H1 (cell line): ENCODE measurements at regions not wholly inside any gene's neighbourhood (a gene's known extent, or its start where the extent isn't known, plus 50 kb on each side); places are given as distances from the start of the nearest gene placed in this dataset.

Experiments used
- NANOG ChIP-seq: IDR thresholded peaks from 2 replicates; pipeline ENCODE4 v1.6.1; 2011; ENCODE audit warnings: low read length, low read depth, mild to moderate bottlenecking, inconsistent platforms; ENCODE audit not compliant: insufficient read depth, poor library complexity, severe bottlenecking
- TF ChIP-seq, protein P1 (sequence below): fragments of 300-600 bp; sonication (generic); IDR thresholded peaks from 2 replicates; pipeline ENCODE4 v1.7.1; 2012; ENCODE audit warnings: low read length, moderate library complexity, mild to moderate bottlenecking, inconsistent platforms; ENCODE audit not compliant: insufficient replicate concordance

DNA sequence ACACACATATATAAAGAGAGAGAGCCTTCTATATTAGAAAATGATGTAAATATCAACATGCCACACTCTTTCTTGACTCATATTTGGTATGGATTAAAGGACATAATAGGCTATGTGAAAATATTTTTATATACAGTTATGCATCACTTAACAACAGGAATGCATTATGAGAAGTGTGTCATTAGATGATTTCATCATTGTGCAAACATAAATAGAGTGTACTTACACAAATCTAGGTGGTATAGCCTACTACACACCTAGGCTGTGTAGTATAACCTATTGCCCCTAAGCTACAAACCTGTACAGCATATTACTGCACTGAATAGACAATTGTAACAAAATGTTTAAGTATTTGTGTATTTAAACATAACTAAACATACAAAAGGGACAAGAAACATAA, 354.8 kb upstream of the CNTNAP5 start (continued):
- TF ChIP-seq NANOG: no peak
- TF ChIP-seq, protein P1, sequence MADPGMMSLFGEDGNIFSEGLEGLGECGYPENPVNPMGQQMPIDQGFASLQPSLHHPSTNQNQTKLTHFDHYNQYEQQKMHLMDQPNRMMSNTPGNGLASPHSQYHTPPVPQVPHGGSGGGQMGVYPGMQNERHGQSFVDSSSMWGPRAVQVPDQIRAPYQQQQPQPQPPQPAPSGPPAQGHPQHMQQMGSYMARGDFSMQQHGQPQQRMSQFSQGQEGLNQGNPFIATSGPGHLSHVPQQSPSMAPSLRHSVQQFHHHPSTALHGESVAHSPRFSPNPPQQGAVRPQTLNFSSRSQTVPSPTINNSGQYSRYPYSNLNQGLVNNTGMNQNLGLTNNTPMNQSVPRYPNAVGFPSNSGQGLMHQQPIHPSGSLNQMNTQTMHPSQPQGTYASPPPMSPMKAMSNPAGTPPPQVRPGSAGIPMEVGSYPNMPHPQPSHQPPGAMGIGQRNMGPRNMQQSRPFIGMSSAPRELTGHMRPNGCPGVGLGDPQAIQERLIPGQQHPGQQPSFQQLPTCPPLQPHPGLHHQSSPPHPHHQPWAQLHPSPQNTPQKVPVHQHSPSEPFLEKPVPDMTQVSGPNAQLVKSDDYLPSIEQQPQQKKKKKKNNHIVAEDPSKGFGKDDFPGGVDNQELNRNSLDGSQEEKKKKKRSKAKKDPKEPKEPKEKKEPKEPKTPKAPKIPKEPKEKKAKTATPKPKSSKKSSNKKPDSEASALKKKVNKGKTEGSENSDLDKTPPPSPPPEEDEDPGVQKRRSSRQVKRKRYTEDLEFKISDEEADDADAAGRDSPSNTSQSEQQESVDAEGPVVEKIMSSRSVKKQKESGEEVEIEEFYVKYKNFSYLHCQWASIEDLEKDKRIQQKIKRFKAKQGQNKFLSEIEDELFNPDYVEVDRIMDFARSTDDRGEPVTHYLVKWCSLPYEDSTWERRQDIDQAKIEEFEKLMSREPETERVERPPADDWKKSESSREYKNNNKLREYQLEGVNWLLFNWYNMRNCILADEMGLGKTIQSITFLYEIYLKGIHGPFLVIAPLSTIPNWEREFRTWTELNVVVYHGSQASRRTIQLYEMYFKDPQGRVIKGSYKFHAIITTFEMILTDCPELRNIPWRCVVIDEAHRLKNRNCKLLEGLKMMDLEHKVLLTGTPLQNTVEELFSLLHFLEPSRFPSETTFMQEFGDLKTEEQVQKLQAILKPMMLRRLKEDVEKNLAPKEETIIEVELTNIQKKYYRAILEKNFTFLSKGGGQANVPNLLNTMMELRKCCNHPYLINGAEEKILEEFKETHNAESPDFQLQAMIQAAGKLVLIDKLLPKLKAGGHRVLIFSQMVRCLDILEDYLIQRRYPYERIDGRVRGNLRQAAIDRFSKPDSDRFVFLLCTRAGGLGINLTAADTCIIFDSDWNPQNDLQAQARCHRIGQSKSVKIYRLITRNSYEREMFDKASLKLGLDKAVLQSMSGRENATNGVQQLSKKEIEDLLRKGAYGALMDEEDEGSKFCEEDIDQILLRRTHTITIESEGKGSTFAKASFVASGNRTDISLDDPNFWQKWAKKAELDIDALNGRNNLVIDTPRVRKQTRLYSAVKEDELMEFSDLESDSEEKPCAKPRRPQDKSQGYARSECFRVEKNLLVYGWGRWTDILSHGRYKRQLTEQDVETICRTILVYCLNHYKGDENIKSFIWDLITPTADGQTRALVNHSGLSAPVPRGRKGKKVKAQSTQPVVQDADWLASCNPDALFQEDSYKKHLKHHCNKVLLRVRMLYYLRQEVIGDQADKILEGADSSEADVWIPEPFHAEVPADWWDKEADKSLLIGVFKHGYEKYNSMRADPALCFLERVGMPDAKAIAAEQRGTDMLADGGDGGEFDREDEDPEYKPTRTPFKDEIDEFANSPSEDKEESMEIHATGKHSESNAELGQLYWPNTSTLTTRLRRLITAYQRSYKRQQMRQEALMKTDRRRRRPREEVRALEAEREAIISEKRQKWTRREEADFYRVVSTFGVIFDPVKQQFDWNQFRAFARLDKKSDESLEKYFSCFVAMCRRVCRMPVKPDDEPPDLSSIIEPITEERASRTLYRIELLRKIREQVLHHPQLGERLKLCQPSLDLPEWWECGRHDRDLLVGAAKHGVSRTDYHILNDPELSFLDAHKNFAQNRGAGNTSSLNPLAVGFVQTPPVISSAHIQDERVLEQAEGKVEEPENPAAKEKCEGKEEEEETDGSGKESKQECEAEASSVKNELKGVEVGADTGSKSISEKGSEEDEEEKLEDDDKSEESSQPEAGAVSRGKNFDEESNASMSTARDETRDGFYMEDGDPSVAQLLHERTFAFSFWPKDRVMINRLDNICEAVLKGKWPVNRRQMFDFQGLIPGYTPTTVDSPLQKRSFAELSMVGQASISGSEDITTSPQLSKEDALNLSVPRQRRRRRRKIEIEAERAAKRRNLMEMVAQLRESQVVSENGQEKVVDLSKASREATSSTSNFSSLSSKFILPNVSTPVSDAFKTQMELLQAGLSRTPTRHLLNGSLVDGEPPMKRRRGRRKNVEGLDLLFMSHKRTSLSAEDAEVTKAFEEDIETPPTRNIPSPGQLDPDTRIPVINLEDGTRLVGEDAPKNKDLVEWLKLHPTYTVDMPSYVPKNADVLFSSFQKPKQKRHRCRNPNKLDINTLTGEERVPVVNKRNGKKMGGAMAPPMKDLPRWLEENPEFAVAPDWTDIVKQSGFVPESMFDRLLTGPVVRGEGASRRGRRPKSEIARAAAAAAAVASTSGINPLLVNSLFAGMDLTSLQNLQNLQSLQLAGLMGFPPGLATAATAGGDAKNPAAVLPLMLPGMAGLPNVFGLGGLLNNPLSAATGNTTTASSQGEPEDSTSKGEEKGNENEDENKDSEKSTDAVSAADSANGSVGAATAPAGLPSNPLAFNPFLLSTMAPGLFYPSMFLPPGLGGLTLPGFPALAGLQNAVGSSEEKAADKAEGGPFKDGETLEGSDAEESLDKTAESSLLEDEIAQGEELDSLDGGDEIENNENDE: no peak
